PC-9 (cell line): ENCODE measurements at regions not wholly inside any gene's neighbourhood (a gene's known extent, or its start where the extent isn't known, plus 50 kb on each side); places are given as distances from the start of the nearest gene placed in this dataset.

Source experiments
- EZH2 ChIP-seq: fragments of 200-600 bp; sonication (generic); IDR thresholded peaks from 2 replicates; pipeline ENCODE4 v1.8.0; 2017; ENCODE audit warnings: antibody characterized with exemption, low read depth
- TF ChIP-seq, protein P1 (sequence below): fragments of 200-600 bp; sonication (generic); conservative IDR thresholded peaks from 2 replicates; pipeline ENCODE4 v1.6.1; 2017; ENCODE audit warnings: mixed run types, antibody characterized with exemption, mild to moderate bottlenecking, moderate library complexity

DNA sequence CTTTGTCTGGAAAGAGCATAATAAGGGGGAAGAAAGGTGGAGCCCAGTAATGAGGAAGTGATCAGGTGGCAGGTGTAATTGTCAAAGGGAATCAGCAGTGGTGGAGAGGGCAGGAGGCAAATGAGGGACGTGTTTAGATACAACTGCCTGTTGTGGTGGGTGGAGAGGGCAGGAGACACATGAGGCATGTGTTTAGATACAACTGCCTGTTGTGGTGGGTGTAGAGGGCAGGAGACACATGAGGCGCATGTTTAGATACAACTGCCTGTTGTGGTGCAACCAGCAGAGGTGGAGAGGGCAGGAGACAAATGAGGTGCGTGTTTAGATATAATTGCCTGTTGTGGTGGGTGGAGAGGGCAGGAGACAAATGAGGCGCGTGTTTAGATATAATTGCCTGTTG lies 173.1 kb downstream of the ANKRD30B start:
- TF ChIP-seq, protein P1, sequence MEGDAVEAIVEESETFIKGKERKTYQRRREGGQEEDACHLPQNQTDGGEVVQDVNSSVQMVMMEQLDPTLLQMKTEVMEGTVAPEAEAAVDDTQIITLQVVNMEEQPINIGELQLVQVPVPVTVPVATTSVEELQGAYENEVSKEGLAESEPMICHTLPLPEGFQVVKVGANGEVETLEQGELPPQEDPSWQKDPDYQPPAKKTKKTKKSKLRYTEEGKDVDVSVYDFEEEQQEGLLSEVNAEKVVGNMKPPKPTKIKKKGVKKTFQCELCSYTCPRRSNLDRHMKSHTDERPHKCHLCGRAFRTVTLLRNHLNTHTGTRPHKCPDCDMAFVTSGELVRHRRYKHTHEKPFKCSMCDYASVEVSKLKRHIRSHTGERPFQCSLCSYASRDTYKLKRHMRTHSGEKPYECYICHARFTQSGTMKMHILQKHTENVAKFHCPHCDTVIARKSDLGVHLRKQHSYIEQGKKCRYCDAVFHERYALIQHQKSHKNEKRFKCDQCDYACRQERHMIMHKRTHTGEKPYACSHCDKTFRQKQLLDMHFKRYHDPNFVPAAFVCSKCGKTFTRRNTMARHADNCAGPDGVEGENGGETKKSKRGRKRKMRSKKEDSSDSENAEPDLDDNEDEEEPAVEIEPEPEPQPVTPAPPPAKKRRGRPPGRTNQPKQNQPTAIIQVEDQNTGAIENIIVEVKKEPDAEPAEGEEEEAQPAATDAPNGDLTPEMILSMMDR = no peak
- TF ChIP-seq EZH2 = no peak
